Activated naive CD8-positive, alpha-beta T cell treated with anti-CD3 and anti-CD28 coated beads, Interleukin-2, amount 50 U/mL, for 16 hours (primary cell): ENCODE measurements at regions not wholly inside any gene's neighbourhood (a gene's known extent, or its start where the extent isn't known, plus 50 kb on each side); places are given as distances from the start of the nearest gene placed in this dataset.

Source experiments
- DNase-seq: peaks from one replicate; pipeline ENCODE4 v3.0.0-alpha.2; 2020; ENCODE audit warnings: low read depth, low spot score

DNA sequence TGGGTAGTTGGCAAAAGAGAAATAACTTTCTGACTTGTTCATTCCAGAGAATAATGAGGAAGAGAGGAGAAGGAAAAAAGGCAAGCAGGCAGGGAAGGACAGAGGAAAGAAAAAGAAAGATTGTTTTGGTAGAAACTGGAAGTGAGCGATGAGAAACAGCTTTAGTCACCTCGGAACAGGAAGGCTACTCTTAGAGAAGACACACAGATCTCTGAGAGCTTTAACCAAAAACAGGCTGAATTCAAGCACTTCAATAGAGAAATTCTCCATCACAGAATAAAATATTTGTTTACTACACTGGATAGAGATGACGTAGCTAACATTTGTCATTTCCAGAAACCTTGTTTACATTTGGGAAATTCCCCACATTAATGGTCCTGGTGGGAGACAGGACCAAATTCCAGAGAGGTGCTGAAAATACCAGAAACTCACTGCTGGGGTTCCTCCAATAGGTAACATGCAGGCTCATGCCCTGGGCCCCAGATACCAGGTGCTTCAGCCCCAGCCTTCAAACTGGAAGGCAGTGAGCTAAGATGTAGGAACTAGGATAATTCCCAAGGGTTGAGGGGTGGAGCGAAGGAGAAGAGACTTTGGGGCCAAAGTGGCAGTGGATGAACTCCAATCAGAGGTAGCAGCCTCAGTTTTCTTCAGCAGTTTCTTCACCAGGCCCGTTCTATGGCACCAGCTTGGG lies 227.7 kb upstream of the GRAMD2B start:
- no peak for DNase-seq

DNA sequence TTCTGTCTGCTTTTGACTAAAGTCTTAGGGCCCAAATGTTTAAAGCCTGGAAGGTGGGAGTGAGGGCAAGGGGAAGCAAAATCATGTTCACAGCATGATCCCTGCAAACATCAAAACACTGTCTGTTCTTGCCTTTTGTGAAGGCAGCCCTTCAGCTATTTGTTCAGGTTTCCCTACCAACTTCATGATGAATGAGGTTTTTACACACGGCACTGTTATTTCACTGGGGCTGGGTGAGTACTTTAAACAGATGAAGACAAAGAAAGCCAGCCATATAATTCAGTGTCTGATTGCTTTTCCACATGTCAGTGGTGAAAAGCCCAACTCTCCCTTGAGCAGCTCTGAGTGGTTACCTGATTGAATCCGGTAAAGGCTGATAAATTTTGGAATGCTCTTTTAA lies 224.7 kb upstream of the GRAMD2B start:
- DNase-seq: no peak

DNA sequence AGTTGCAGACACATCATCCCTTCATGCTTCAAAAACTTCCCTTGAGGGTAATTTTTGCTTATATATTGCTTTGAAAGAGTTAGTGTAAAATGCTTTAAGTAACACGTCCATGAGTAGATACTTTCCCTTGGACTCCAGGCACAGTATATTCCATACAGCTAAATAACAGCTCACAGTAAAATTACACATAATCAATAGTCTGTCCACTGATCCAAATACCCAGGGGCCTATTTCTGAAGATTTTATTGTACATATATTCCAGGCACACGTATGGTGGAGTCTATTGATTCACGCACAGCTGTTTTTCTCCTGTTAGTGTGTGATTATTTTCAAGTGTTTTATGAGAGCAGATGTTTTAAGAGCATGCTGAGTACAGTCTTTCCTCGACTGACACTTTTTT lies 223.7 kb upstream of the GRAMD2B start:
- DNase-seq: no peak

DNA sequence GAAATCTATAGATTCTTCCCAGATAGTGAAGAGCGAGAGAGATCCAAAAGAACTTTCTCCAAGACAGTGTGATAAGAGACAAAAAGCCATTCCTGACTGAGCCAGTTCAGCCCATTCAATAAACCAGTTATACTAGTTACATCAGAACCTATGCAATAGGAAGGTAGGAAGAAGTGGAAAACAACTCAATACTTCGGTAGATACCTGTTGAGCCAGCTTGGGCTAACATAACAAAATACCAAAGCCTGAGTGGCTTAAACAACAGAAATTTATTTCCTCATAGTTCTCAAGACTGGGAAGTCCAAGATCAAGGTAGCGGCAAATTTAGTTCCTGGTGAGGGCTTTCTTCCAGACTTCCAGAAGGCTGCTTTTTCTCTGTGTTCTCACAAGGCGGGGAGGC lies 214.5 kb upstream of the GRAMD2B start:
- no peak for DNase-seq

DNA sequence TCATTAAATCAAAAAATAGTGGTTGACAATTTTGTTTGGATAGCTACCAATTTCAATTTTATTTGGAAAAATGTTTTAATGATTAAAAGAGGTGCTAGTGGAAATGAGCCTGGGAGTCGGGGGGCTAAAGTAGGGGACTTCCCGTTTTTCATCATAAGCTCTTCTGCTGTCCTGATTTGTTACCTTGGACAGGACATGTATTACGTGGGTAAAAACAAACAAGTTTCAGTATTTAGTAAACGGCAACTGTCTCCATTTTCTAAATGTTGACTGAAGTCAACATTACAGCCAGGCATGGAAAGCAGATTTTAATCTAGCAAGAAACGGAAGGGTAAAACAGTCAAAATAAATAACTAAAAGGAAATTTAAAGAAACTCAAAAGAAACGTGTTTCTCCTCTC lies 212.3 kb upstream of the GRAMD2B start:
- no peak for DNase-seq

DNA sequence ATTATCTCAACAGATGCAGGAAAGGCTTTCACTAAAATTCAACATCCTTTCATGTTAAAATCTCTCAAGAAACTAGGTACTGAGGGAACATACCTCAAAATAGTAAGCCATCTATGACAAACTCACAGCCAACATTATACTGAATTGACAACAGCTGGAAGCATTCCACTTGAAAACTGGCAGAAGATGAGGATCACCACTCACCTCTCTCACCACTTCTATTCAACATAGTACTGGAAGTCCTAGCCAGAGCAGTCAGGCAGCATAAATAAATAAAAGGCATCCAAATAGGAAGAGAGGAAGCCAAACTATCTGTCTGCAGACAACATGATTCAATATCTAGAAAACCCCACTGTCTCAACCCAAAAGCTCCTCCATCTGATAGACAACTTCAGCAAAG lies 203.6 kb upstream of the GRAMD2B start:
- DNase-seq: no peak

DNA sequence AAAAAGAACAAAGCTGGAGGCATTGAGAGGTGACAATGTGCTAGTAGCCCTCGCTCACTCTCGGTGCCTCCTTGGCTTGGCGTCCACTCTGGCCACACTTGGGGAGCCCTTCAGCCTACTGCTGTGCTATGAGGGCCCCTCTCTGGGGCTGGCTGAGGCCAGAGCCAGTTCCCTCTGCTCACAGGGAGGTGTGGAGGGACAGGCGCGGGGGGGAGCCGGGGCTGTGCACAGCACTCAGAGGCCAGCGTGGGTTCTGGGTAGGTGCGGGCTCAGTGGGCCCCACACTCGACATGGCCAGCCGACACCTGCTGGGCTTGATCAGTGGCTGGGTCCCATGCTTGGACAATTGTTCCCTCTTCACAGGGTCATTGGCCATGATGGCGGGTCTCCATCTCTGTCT lies 202.5 kb upstream of the GRAMD2B start:
- DNase-seq: no peak

DNA sequence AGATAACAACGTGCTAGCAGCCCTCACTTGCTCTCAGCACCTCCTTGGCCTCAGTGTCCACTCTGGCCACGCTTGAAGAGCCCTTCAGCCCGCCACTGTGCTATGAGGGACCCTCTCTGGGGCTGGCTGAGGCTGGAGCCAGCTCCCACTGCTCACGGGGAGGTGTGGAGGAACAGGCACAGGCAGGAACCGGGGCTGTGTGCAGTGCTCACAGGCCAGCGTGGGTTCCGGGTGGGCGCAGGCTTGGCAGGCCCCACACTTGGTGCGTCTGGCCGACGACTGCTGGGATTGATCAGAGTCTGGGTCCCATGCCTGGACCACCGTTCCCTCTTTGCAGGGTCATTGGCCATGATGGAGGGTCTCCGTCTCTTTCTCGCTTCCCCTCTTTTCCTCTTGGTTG lies 194.3 kb upstream of the GRAMD2B start:
- DNase-seq: no peak

DNA sequence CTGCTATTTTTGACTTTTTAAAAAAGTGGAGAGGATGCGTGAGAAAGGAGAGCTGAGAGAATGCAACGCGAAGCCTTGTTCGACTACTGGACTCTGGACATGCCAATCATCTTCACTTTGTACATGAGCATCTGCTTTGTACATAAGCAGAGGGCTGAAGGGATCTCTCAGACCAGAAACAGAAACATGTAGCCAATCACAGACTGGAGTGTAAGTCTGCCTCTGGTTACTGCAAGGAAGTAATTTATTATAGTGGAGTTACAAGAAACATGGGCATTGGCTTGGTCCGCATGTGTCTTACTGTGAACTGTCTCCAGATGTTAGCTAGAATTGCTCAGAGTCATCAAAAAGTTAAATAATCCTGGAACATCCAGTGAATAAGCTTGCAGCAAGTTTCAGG lies 190.0 kb upstream of the GRAMD2B start:
- DNase-seq: no peak

DNA sequence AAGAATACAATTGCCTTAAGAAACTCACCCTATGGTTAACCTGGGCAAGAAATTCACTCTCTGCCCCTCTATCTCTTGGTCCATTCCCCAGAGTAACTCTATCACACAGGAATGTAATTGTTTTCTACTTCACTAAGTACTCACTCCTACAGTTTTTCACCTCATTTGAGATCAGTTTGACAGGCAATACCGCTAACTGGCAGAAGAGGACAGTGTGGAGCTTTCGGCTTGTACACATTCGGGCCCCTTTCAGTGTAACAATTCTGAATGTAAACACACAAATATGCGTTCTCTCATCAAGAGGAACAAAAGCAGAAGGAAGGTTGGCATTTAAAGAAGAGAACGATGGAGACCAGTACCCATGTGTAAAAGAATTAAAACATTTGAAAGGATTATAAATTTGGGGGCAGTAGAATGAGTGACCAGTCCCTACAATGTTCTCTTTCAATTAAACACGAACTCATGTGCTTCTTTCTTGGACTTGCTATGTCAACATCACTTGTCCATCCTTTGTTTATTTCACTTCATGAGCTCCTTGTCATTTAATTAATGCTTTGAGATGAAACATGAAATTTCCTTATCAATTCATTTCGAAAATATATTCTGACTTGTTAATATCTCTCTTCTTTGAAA lies 188.5 kb upstream of the GRAMD2B start:
- DNase-seq: no peak

DNA sequence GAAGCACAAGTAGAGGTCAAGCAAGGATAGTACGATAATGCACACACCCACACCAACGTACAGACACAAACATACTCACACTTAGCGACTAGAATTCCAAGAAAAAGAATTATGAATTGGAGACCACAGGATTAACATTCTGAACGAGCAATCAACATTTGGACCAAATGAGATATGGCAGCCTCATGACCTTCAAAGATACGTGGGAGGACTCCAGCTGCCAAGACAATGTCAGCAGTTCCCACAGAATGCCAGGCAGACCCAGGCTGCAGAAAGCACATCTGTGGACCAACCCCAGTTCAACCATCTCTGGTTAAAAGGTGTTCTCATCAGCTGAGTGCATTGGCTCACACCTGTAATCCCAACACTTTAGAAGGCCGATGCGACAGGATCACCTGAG lies 187.6 kb upstream of the GRAMD2B start:
- no peak for DNase-seq

DNA sequence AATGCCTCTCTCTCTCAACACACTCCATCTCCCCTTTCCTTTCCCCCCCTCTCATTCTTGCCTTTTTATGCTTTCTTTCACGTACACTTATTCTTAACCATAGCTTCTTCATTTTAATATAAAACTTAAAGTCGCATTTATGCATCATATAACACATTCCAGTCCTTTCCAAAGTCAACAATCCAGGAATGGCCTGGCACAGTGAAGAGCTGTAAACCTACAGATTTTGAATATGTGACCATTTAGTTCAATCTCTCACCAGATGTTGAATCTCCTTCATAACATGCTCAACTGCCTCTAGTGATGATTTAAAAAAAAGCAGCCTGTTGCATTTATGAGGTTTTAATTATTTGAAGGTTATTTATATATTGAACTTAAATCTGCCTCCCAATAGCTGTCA lies 186.2 kb upstream of the GRAMD2B start:
- DNase-seq: no peak

DNA sequence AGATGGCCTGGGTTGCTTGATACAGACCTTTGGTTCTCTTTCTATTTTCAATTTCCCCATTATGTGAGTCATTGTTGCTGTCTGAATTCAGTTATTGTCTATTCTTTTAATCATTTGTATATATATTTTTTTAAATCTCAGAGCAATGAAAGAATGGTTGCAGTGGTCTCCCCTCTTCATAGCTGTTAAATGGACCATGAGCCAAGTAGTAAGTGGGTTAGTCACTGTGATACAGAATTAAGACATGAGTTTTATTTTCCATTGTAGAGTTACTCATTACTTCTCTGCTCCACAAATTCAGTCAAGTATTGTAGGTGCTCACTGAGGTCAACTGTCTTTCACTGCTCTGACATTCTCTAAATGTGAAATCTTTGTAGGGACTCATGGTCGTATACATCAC lies 174.6 kb upstream of the GRAMD2B start:
- DNase-seq: no peak

DNA sequence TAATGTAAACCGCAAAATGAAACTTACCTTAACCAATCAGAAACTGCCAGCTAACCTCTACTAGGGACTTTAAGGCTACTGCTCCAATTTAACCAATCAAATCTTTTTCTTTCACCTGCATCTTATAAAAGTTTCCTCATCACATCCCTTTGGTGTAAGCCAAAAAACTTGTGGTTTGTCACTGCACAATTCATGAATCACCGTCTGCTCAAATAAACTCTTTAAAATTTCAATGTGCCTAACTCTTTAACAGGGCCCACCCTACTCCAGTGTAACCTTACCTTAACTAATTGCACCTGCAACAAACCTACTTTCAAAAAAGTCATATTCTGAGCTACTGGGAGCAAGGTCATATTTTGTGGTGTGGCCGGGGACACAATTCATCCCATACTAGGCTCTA lies 172.2 kb upstream of the GRAMD2B start:
- DNase-seq: no peak

DNA sequence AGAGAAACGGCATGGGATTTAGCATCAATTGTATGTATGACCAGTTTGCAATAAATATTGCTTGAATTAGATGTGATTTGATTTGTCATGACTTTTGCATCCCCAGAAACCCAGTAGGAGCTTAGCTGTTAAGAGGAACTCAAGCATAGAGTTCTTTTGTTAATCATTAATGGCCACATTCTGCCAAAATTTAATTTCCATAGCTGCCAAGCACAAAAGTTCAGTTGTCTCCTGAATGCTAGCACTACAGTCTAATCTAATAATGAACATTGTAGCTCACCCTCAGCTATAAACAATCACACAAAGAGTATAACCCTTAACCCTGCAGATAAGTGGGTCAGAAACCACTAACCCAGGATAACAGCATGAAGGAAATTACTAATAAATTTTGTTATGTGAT lies 169.8 kb upstream of the GRAMD2B start:
- no peak for DNase-seq

DNA sequence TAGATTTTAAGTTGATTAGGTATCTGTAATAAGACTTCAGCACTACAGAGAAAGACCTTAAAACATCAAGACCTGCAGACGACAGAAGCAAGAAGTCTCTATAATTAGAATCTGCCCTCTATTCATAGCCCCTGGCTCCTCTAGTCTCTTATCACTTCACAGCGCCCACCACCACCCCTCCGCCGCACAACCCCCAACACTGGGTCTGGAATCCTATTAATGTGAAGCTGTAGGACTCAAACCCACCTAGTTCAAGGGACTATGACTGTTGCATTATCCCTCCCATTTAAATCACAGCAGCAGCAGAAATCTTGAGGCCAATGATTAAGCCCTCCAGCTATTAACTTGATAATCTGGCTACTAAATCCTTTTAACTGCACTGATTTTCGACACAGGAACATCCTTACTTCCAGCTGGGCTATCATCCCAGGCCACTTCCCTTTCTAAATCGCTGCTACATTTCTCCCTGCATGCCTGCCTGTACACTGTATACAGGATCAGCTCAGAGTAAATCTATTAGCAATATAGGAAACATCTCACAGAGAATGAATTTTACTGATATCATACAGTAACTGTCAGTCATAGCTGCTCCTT lies 159.5 kb upstream of the GRAMD2B start:
- DNase-seq: no peak

DNA sequence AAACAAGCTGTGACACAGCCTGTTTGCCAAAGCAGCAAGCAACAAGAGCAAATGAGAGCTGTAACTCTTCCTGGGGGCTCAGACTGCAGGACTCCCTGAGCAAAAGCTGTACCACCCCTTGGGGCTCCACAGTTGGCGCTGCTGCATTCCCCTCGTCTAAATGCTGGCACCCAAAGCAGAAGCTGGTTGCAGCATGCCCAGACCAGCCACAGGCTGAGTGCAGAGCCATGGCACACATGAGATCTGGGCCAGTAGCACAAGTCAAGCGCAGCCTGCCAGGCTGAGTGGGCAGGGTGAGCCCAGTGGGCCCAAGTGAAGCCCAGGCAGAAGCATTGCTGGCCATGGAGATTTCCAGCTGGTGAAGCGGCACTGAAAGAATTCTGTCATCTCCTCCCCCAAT lies 157.3 kb upstream of the GRAMD2B start:
- DNase-seq: no peak

DNA sequence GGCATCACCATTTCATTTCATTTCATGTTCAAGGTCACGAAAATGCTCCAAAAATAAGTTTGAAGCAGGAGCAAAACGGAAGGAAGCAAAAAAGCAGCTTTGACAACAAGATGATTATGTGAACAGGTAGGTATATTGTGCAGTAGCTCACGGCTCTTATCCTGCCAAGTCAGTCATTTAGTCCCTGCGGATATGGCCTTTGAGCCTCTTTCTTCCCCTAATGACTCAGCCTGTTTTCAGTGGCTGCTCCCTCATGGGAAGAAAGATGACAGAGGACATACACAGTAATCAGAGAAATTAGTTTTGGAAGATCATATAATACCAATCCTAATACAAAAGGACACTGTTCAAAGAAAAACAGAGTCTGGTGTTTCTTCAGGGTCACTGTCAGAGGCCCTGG lies 155.8 kb upstream of the GRAMD2B start:
- no peak for DNase-seq

DNA sequence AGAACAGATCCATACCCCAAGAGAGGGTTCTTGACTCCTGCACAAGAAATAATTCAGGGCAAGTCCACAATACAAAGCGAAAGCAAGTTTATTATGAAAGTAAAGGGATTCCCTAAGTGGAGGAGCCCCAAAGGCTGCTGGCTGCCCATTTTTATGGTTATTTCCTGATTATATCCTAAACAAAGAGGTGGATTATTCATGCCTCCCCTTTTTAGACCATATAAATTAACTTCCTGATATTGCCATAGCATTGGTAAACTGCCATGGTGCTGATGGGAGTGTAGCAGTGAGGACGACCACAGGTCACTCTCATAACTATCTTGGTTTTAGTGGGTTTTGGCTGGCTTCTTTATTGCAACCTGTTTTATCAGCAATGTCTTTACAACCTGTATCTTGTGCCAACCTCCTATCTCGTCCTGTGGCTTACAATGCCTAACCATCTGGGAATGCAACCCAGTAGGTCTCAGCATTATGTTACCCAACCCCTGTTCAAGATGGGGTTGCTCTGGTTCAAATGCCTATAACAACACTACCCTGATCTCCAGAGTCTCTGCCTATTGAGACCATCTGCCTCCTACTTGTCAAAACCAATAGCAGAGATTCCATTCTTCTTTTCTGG lies 154.4 kb upstream of the GRAMD2B start:
- DNase-seq: no peak

DNA sequence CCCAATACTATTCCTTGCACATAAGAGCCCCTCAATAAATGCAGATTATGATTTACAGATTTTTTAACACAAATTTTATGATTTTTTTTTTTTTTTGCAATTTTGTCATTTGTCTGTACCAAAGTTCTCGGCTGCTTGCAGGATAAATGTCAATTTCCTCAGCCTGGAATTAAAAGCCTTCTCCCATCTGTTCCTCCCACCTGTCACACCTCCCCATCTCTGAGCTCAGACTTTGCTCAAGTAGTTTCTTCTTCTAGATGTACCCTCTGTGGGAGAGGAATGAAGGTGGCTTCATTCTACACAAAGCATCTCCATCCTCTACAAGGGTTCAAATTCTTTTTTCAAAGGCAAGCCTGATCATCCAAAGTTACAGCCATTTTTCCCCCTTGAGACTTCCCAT lies 153.7 kb upstream of the GRAMD2B start:
- DNase-seq: no peak

DNA sequence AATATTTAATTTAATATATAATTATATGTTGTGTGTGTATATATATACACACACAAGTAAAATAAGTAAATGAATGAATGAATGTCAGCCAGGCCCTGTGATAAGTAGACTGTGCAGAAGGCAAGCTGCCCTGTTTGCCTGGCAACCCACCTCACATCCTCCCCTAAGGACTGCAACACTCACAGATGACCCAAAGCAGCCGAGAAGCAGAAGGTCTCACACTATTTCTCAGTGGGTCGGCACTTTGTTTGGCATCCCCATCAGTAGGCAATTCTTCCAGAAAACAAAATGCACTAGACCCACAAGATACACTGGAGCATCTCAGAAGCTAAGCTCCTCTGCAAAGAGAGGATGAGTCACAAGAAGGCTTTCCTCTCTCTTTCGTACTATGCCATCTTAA lies 152.1 kb upstream of the GRAMD2B start:
- DNase-seq: no peak

DNA sequence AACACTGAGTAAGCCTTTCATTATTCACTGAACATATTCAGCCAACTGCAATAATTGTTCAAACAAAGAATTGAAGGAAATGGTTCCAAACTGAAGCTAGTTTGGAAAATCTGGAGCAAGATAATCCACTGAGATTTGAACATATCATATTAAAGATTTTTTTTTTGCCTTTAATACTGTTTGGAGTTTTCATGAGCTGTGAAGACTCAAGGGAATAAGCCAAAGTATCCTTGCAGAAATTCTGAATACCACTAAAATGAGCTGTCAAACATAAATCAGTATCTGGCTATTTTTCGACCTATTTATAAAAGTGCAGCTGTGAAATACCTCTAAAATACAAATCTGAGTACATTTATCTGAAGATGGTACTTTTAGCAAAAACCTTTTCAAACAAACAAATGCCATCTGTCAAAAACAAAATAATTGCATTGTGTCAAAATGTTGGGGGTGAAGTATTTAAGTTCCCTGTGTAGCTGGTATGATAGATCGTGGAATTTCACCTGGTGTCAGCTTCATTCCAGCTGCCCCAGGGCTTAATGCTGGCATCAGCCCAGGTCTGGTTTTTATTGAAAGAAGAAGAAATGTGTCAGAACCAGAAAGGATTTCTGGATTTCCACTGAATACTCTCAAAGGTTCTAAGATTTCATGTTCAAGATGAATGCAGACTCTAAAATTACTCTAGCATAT lies 149.0 kb upstream of the GRAMD2B start:
- no peak for DNase-seq

DNA sequence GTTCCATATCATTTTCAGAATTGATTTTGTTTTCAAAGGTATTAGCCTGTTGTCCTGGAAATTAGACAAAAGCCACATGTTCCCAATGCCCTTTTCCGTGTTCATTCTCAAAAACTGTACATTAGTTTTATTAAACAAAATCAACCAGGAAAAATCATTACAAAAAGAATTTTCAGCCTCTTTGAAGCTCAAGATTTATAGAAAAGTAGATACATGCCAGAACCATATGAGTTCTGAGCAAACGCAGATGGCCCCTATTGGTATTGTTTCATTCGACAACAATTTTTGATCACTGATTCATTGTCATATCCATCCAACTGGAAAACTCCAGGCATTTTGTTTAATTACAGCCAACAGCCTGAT lies 148.5 kb upstream of the GRAMD2B start:
- no peak for DNase-seq
